ENCODE measurements at regions not wholly inside any gene's neighbourhood (a gene's known extent, or its start where the extent isn't known, plus 50 kb on each side); places are given as distances from the start of the nearest gene placed in this dataset.

DNA sequence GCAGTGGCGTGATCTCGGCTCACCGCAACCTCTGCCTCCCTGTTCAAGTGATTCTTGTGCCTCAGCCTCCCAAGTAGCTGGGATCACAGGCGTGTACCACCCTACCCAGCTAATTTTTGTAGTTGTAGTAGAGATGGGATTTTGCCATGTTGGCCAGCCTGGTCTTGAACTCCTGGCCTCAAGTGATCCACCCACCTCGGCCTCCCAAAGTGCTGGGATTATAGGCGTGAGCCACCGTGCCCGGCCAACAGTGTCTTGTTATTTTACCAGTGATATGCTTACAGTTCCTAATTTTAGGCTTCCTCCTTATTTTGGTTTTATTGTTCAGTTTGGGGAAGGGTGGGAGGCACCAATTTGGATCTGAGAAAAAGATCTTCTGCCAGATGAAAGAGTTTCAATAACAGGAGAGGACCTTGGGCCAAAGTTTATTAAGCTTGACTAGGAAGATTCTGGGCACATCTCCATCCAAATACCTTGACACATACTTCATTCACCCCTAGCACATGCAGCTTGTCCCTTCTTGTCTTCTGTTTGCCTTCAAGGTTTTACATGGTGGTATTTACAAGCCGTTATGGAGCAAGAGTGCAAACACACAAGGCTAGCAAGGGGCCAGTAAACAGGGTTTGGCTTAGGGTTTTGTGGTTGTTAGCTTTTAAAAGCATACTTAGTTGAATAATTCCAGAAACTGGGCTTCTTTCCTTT lies 168.1 kb upstream of the DMRT1 start (continued):
- no peak for TF ChIP-seq USF2 (IDR thresholded peaks at IDR 0.05; ENCODE audit: low read depth, low read length)
- TF ChIP-seq USF2 (CRISPR knock-in tag; IDR thresholded peaks at IDR 0.05; ENCODE audit: borderline replicate concordance) = no peak
- no peak for TF ChIP-seq SP1 (IDR thresholded peaks at IDR 0.05)
- no peak for TF ChIP-seq SP1 (CRISPR knock-in tag; IDR thresholded peaks at IDR 0.05)
- no peak for TF ChIP-seq BRCA1 (CRISPR knock-in tag; IDR thresholded peaks at IDR 0.05)
- no peak for TF ChIP-seq RFXAP (CRISPR knock-in tag; IDR thresholded peaks at IDR 0.05; ENCODE audit: borderline replicate concordance)
- TF ChIP-seq SP5 (CRISPR knock-in tag; IDR thresholded peaks at IDR 0.05; ENCODE audit: borderline replicate concordance, low read depth) = peak; percentile 22; the same call in 1 of the 2 replicates
- TF ChIP-seq ZFP37 (CRISPR knock-in tag; IDR thresholded peaks at IDR 0.05; ENCODE audit: borderline replicate concordance) = no peak
- TF ChIP-seq THAP8 (CRISPR knock-in tag; IDR thresholded peaks at IDR 0.05; ENCODE audit: borderline replicate concordance) = no peak
- TF ChIP-seq ZNF343 (CRISPR knock-in tag; IDR thresholded peaks at IDR 0.05) = 0 out of 2 replicates have a peak, but pooled peaks have one; percentile 30
- no peak for TF ChIP-seq STAG1 (CRISPR knock-in tag; IDR thresholded peaks at IDR 0.05)
- TF ChIP-seq ZNF678 (CRISPR knock-in tag; IDR thresholded peaks at IDR 0.05) = no peak
- no peak for TF ChIP-seq NFIC (IDR thresholded peaks at IDR 0.05; ENCODE audit: low read length)
- TF ChIP-seq MTA1 (CRISPR knock-in tag; IDR thresholded peaks at IDR 0.05; ENCODE audit: borderline replicate concordance) = 0 out of 2 replicates have a peak, but pooled peaks have one; percentile 44
- TF ChIP-seq ZSCAN20 (CRISPR knock-in tag; IDR thresholded peaks at IDR 0.05; ENCODE audit: borderline replicate concordance) = no peak
- TF ChIP-seq TEAD2 (CRISPR knock-in tag; IDR thresholded peaks at IDR 0.05) = no peak
- no peak for TF ChIP-seq POLR2A (IDR thresholded peaks at IDR 0.05; ENCODE audit: insufficient read depth in 1 of 2, low read depth in 2 of 2, low read length in 2 of 2)
- TF ChIP-seq, protein P1, sequence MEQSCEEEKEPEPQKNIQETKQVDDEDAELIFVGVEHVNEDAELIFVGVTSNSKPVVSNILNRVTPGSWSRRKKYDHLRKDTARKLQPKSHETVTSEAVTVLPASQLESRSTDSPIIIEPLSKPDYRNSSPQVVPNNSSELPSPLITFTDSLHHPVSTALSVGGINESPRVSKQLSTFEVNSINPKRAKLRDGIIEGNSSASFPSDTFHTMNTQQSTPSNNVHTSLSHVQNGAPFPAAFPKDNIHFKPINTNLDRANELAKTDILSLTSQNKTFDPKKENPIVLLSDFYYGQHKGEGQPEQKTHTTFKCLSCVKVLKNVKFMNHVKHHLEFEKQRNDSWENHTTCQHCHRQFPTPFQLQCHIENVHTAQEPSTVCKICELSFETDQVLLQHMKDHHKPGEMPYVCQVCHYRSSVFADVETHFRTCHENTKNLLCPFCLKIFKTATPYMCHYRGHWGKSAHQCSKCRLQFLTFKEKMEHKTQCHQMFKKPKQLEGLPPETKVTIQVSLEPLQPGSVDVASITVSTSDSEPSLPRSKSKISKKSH (CRISPR knock-in tag; IDR thresholded peaks at IDR 0.05; ENCODE audit: borderline replicate concordance) = no peak
- TF ChIP-seq ZGPAT (CRISPR knock-in tag; IDR thresholded peaks at IDR 0.05) = no peak; the same call in 1 of the 2 replicates
- TF ChIP-seq JUN (CRISPR knock-in tag; IDR thresholded peaks at IDR 0.05) = no peak
- no peak for TF ChIP-seq GTF2F1 (IDR thresholded peaks at IDR 0.05; ENCODE audit: low read length)
- TF ChIP-seq NCOA1 (CRISPR knock-in tag; IDR thresholded peaks at IDR 0.05) = no peak
- TF ChIP-seq, protein P2, sequence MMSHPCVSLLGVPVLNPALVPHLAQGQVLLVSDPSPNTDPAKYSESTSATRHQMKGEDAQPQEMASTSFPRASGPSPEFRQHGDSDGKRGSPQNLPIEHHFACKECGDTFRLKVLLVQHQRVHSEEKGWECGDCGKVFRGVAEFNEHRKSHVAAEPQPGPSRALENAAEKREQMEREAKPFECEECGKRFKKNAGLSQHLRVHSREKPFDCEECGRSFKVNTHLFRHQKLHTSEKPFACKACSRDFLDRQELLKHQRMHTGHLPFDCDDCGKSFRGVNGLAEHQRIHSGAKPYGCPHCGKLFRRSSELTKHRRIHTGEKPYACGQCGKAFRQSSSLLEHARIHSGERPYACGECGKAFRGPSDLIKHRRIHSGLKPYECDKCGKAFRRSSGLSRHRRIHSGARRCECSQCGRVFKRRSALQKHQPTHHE (CRISPR knock-in tag; IDR thresholded peaks at IDR 0.05; ENCODE audit: borderline replicate concordance) = no peak
- no peak for TF ChIP-seq ZNF234 (CRISPR knock-in tag; conservative IDR thresholded peaks at IDR 0.05)

Data from HepG2 (cell line).